Panc1 (cell line): ENCODE measurements at regions not wholly inside any gene's neighbourhood (a gene's known extent, or its start where the extent isn't known, plus 50 kb on each side); places are given as distances from the start of the nearest gene placed in this dataset.

ENCODE experiments used
- ATAC-seq: fragments of 200-7000 bp; cut with Tn5 transposase; 2 replicates; pipeline ENCODE4 v1.9.1; 2020; ENCODE audit warnings: mild to moderate bottlenecking, moderate library complexity
- BruUV-seq: library from RNA; stranded (reverse); fragments of 400-500 nt; replicated peaks from 2 replicates; lab custom pipeline; 2021; lab: Mats Ljungman, UMichigan
- CTCF ChIA-PET: fragments of 300-600 bp; sonication (Branson Sonifier 250); formaldehyde crosslinking; loops from one replicate; lab custom pipeline; 2022; ENCODE audit warnings: antibody characterized with exemption; lab: Charles Lee
- POLR2A ChIA-PET: fragments of 300-600 bp; sonication (Branson Sonifier 250); formaldehyde crosslinking; loops from one replicate; lab custom pipeline; 2022; ENCODE audit warnings: antibody characterized with exemption; lab: Charles Lee
- DNase-seq: peaks from one replicate; pipeline ENCODE4 v3.0.0-alpha.2; 2010; ENCODE audit warnings: low read depth, low spot score
- H3K27ac ChIP-seq: 2 replicates; pipeline ENCODE4 v1.5.1; 2011; ENCODE audit warnings: mild to moderate bottlenecking, low read length, inconsistent platforms
- H3K27me3 ChIP-seq: fragments of 200-500 bp; sonication (Bioruptor generic); 2 replicates; pipeline ENCODE4 v1.6.0; 2014; ENCODE audit warnings: low read length, inconsistent platforms; ENCODE audit not compliant: control insufficient read depth, insufficient read depth
- H3K36me3 ChIP-seq: fragments of 200-500 bp; sonication (Bioruptor generic); 2 replicates; pipeline ENCODE4 v1.5.1; 2014; ENCODE audit warnings: inconsistent platforms, mild to moderate bottlenecking, low read length, moderate library complexity; ENCODE audit not compliant: control insufficient read depth, insufficient read depth
- H3K4me1 ChIP-seq: 2 replicates; pipeline ENCODE4 v1.5.1; 2011; ENCODE audit warnings: inconsistent platforms, mild to moderate bottlenecking, low read length, moderate library complexity; ENCODE audit not compliant: control insufficient read depth, insufficient read depth
- H3K4me3 ChIP-seq, 2 experiments: 2 replicates each; pipeline ENCODE4 v1.5.1; 2011 to 2012; ENCODE audit warnings: low read depth in 2 of 2, low read length in 2 of 2, mild to moderate bottlenecking in 2 of 2, inconsistent platforms in 1 of 2, moderate library complexity in 1 of 2
- H3K9me3 ChIP-seq: fragments of 200-500 bp; sonication (Bioruptor generic); 2 replicates; pipeline ENCODE4 v1.5.1; 2014; ENCODE audit warnings: low read depth, mild to moderate bottlenecking, inconsistent platforms, low read length, moderate library complexity; ENCODE audit not compliant: control insufficient read depth, insufficient read depth
- POLR2AphosphoS5 ChIP-seq: IDR thresholded peaks from 2 replicates; pipeline ENCODE4 v1.6.1; 2012; ENCODE audit warnings: mild to moderate bottlenecking, low read depth, low read length, moderate library complexity
- SIN3A ChIP-seq: IDR thresholded peaks from 2 replicates; pipeline ENCODE4 v1.6.1; 2012; ENCODE audit warnings: low read depth, mild to moderate bottlenecking, low read length, moderate library complexity, borderline replicate concordance; ENCODE audit not compliant: insufficient read depth
- TCF7L2 ChIP-seq: IDR thresholded peaks from 2 replicates; pipeline ENCODE4 v1.6.1; 2011; ENCODE audit warnings: mild to moderate bottlenecking, low read depth, low read length, inconsistent platforms
- in situ Hi-C: cut with HindIII; loops from 2 replicates; pipeline ENCODE4 v1.10.0; 2016; ENCODE audit warnings: low sequenced_read_pairs, low pct_unique_long_range_greater_than_20kb
- intact Hi-C: fragments of 100-400 bp; cut with micrococcal nuclease; formaldehyde crosslinking; loops from one replicate; pipeline ENCODE4 v1.10.0; 2022; ENCODE audit not compliant: unreplicated experiment
- TF ChIP-seq, protein P1 (sequence below), 2 experiments: IDR thresholded peaks; 2 replicates each; pipeline ENCODE4 v1.6.1; 2011 to 2012; ENCODE audit warnings: low read depth in 2 of 2, control low read depth in 1 of 2, low read length in 1 of 2, mild to moderate bottlenecking in 1 of 2, moderate library complexity in 1 of 2; ENCODE audit not compliant: insufficient read depth in 1 of 2
- TF ChIP-seq, protein P2 (sequence below): fragments of 450-650 bp; IDR thresholded peaks from 2 replicates; pipeline ENCODE4 v1.5.1; 2017; ENCODE audit warnings: mild to moderate bottlenecking

DNA sequence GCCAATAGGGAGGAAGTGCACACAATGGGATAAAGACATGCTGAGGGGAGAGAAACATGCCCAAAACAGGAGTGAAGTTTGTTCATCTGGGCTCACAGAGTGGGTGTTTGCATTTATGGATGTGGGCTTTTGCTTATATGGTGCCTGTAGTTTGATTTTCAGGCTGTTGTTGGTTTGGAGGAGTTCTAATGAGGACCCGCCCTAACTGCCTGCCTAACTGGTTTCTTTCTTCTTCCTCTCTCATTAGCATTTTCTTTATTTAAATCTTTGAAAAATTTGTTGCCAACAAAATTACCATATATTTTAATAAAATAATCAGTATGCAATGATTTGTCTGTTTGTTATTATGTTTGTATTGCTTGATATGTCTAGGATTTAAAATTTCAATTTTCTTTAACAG is 1965.8 kb downstream of the C4orf33 start:
- Histone ChIP-seq H3K9me3 (peaks cover 6% of the 10 kb centered on the region; the same call in 1 of the 2 replicates), H3K36me3 (no peaks in the 10 kb centered on the region), H3K4me3 (no peak overlapping the region), H3K4me1 (no peaks in the 10 kb centered on the region), H3K27ac (no peak overlapping the region), H3K27me3 (no peaks in the 10 kb centered on the region)
- ATAC-seq (no peak), DNase-seq (no peak)
- in situ Hi-C loops = no loop called here
- BruUV-seq = no TSS peak
- ChIA-PET CTCF (no interaction called here), POLR2A (no interaction called here)
- intact Hi-C loops = no loop called here
- no peak for TF ChIP-seq TCF7L2
- TF ChIP-seq, protein P1, sequence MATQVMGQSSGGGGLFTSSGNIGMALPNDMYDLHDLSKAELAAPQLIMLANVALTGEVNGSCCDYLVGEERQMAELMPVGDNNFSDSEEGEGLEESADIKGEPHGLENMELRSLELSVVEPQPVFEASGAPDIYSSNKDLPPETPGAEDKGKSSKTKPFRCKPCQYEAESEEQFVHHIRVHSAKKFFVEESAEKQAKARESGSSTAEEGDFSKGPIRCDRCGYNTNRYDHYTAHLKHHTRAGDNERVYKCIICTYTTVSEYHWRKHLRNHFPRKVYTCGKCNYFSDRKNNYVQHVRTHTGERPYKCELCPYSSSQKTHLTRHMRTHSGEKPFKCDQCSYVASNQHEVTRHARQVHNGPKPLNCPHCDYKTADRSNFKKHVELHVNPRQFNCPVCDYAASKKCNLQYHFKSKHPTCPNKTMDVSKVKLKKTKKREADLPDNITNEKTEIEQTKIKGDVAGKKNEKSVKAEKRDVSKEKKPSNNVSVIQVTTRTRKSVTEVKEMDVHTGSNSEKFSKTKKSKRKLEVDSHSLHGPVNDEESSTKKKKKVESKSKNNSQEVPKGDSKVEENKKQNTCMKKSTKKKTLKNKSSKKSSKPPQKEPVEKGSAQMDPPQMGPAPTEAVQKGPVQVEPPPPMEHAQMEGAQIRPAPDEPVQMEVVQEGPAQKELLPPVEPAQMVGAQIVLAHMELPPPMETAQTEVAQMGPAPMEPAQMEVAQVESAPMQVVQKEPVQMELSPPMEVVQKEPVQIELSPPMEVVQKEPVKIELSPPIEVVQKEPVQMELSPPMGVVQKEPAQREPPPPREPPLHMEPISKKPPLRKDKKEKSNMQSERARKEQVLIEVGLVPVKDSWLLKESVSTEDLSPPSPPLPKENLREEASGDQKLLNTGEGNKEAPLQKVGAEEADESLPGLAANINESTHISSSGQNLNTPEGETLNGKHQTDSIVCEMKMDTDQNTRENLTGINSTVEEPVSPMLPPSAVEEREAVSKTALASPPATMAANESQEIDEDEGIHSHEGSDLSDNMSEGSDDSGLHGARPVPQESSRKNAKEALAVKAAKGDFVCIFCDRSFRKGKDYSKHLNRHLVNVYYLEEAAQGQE (IDR thresholded peaks at IDR 0.05; ENCODE audit: insufficient read depth in 1 of 2, low read depth in 2 of 2, low read length in 1 of 2) = no peak

DNA sequence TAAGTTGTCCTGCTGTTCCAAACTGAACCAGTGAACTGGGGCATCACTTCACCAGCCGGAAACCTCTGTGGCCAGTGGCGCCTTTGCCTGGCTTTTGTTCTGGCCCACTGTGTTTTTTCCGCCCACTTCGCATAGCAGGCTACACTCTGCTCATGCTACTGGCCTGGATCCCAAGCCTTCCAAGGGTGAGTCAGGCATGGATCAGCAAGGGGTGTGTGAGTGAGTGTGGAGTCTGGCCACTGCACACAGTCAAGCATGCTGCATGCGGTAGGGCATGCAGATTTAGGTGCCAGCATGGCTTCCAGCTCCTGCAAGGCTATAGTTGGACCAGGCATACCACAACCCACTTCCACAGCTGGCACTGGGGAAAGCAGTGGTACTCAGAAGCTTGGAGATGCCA is 1967.9 kb downstream of the C4orf33 start:
- DNase-seq (no peak), ATAC-seq (no peak)
- no peak overlapping the region for H3K27ac ChIP-seq
- ChIA-PET CTCF (no interaction called here), POLR2A (no interaction called here)
- H3K9me3 ChIP-seq = peaks cover 6% of the 10 kb centered on the region; the same call in 1 of the 2 replicates
- no peaks in the 10 kb centered on the region for H3K36me3 ChIP-seq
- intact Hi-C loops = no loop called here
- no peak for TF ChIP-seq POLR2AphosphoS5
- TF ChIP-seq, protein P2, sequence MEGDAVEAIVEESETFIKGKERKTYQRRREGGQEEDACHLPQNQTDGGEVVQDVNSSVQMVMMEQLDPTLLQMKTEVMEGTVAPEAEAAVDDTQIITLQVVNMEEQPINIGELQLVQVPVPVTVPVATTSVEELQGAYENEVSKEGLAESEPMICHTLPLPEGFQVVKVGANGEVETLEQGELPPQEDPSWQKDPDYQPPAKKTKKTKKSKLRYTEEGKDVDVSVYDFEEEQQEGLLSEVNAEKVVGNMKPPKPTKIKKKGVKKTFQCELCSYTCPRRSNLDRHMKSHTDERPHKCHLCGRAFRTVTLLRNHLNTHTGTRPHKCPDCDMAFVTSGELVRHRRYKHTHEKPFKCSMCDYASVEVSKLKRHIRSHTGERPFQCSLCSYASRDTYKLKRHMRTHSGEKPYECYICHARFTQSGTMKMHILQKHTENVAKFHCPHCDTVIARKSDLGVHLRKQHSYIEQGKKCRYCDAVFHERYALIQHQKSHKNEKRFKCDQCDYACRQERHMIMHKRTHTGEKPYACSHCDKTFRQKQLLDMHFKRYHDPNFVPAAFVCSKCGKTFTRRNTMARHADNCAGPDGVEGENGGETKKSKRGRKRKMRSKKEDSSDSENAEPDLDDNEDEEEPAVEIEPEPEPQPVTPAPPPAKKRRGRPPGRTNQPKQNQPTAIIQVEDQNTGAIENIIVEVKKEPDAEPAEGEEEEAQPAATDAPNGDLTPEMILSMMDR = no peak
- TF ChIP-seq SIN3A = no peak
- TF ChIP-seq, protein P1 (IDR thresholded peaks at IDR 0.05; ENCODE audit: insufficient read depth in 1 of 2, low read depth in 2 of 2, low read length in 1 of 2) = no peak
- BruUV-seq = no TSS peak
- H3K4me3 ChIP-seq = no peak overlapping the region
- no peaks in the 10 kb centered on the region for H3K4me1 ChIP-seq
- no peaks in the 10 kb centered on the region for H3K27me3 ChIP-seq
- in situ Hi-C loops = no loop called here
